GM23338 (cell line): ENCODE measurements at regions not wholly inside any gene's neighbourhood (a gene's known extent, or its start where the extent isn't known, plus 50 kb on each side); places are given as distances from the start of the nearest gene placed in this dataset.
A peak's percentile ranks its signal among the peaks of the same experiment; 100 is the strongest.

Experiments used
- ATAC-seq: fragments of 200-7000 bp; cut with Tn5 transposase; 3 replicates; pipeline ENCODE4 v1.9.1; 2020
- DNase-seq: peaks from one replicate; pipeline ENCODE4 v3.0.0-alpha.2; 2015; ENCODE audit warnings: low spot score
- H2AFZ ChIP-seq: fragments of 200-600 bp; sonication (generic); 2 replicates; pipeline ENCODE4 v1.8.0; 2016; ENCODE audit warnings: antibody characterized with exemption, mild to moderate bottlenecking, moderate library complexity
- H3F3A ChIP-seq: fragments of 200-600 bp; sonication (generic); replicated peaks from 2 replicates; pipeline ENCODE4 v1.8.0; 2017; ENCODE audit warnings: antibody characterized with exemption, mixed run types, low read depth
- H3K27ac ChIP-seq: fragments of 200-600 bp; sonication (generic); 2 replicates; pipeline ENCODE4 v1.6.1; 2016; ENCODE audit warnings: low read depth
- H3K27me3 ChIP-seq: fragments of 200-600 bp; sonication (generic); 2 replicates; pipeline ENCODE4 v1.8.0; 2016; ENCODE audit warnings: mild to moderate bottlenecking, mixed run types, moderate library complexity; ENCODE audit not compliant: insufficient read depth
- H3K36me3 ChIP-seq: fragments of 200-600 bp; sonication (generic); 2 replicates; pipeline ENCODE4 v1.8.0; 2016; ENCODE audit warnings: mild to moderate bottlenecking; ENCODE audit not compliant: insufficient read depth
- H3K4me1 ChIP-seq: fragments of 200-600 bp; sonication (generic); 2 replicates; pipeline ENCODE4 v1.8.0; 2016; ENCODE audit warnings: mild to moderate bottlenecking, moderate library complexity; ENCODE audit not compliant: insufficient read depth
- H3K4me2 ChIP-seq: fragments of 200-600 bp; sonication (generic); 2 replicates; pipeline ENCODE4 v1.7.1; 2017; ENCODE audit warnings: mixed run types
- H3K4me3 ChIP-seq: fragments of 200-600 bp; sonication (generic); 2 replicates; pipeline ENCODE4 v1.6.1; 2016; ENCODE audit warnings: mixed run types
- H3K79me2 ChIP-seq: fragments of 200-600 bp; sonication (generic); replicated peaks from 2 replicates; pipeline ENCODE4 v1.8.0; 2017; ENCODE audit warnings: mild to moderate bottlenecking; ENCODE audit not compliant: insufficient read depth
- H3K9me2 ChIP-seq: fragments of 200-600 bp; sonication (generic); 2 replicates; pipeline ENCODE4 v1.8.0; 2017; ENCODE audit not compliant: insufficient read depth
- H4K20me1 ChIP-seq: fragments of 200-600 bp; sonication (generic); replicated peaks from 2 replicates; pipeline ENCODE4 v1.8.0; 2017; ENCODE audit warnings: mild to moderate bottlenecking; ENCODE audit not compliant: insufficient read depth
- H3K27ac Mint-ChIP-seq: 2 replicates; pipeline ENCODE4 v1.8.0; 2020; ENCODE audit warnings: inconsistent platforms, mild to moderate bottlenecking, moderate library complexity, mixed read lengths
- H3K27me3 Mint-ChIP-seq: 3 replicates; pipeline ENCODE4 v1.8.0; 2022; ENCODE audit warnings: low read depth, mild to moderate bottlenecking, moderate library complexity, mixed read lengths, inconsistent platforms; ENCODE audit not compliant: insufficient read depth, poor library complexity
- H3K36me3 Mint-ChIP-seq: 3 replicates; pipeline ENCODE4 v1.8.0; 2021; ENCODE audit warnings: low read depth, mild to moderate bottlenecking, inconsistent platforms, moderate library complexity, mixed read lengths
- H3K4me1 Mint-ChIP-seq: 3 replicates; pipeline ENCODE4 v1.8.0; 2020; ENCODE audit warnings: mild to moderate bottlenecking, inconsistent platforms, mixed read lengths
- H3K4me3 Mint-ChIP-seq: 3 replicates; pipeline ENCODE4 v1.8.0; 2021; ENCODE audit warnings: moderate library complexity, mild to moderate bottlenecking, inconsistent platforms, mixed read lengths
- H3K9me3 Mint-ChIP-seq: 3 replicates; pipeline ENCODE4 v1.8.0; 2020; ENCODE audit warnings: moderate library complexity, mild to moderate bottlenecking, inconsistent platforms, mixed read lengths
- CREB1 ChIP-seq: fragments of 250-450 bp; sonication (Bioruptor Pico); IDR thresholded peaks from 2 replicates; pipeline ENCODE4 v1.5.0; 2020; ENCODE audit warnings: low read depth, mild to moderate bottlenecking, moderate library complexity
- CTCF ChIP-seq, 2 experiments: fragments of 200-600 bp in 1 of 2; sonication (generic) in 1 of 2; conservative IDR thresholded peaks; 2 replicates each; pipeline versions ENCODE4 v1.5.1 to v1.6.1; 2016 to 2017; ENCODE audit warnings: antibody characterized with exemption in 2 of 2, low read depth in 2 of 2, mild to moderate bottlenecking in 2 of 2, moderate library complexity in 1 of 2
- ETS1 ChIP-seq: IDR thresholded peaks from 2 replicates; pipeline ENCODE4 v1.6.1; 2016; ENCODE audit warnings: antibody characterized with exemption
- EZH2 ChIP-seq: fragments of 200-600 bp; sonication (generic); IDR thresholded peaks from one replicate; pipeline ENCODE4 v1.8.0; 2017; ENCODE audit warnings: antibody characterized with exemption, mild to moderate bottlenecking, low read depth; ENCODE audit not compliant: unreplicated experiment
- EZH2phosphoT487 ChIP-seq: fragments of 200-600 bp; sonication (generic); IDR thresholded peaks from one replicate; pipeline ENCODE4 v1.8.1; 2018; ENCODE audit warnings: antibody characterized with exemption; ENCODE audit not compliant: unreplicated experiment
- JUNB ChIP-seq: IDR thresholded peaks from one replicate; pipeline ENCODE4 v1.6.1; 2016; ENCODE audit warnings: antibody characterized with exemption; ENCODE audit not compliant: unreplicated experiment
- NANOG ChIP-seq: IDR thresholded peaks from 2 replicates; pipeline ENCODE4 v1.6.1; 2016; ENCODE audit warnings: antibody characterized with exemption, borderline replicate concordance
- POLR2AphosphoS5 ChIP-seq: IDR thresholded peaks from 2 replicates; pipeline ENCODE4 v1.6.1; 2016; ENCODE audit warnings: antibody characterized with exemption, low read depth
- REST ChIP-seq: IDR thresholded peaks from one replicate; pipeline ENCODE4 v1.6.1; 2018; ENCODE audit warnings: antibody characterized with exemption; ENCODE audit not compliant: unreplicated experiment
- STAT1 ChIP-seq: IDR thresholded peaks from one replicate; pipeline ENCODE4 v1.6.1; 2016; ENCODE audit warnings: antibody characterized with exemption; ENCODE audit not compliant: unreplicated experiment
- ZNF114 ChIP-seq: fragments of 250-450 bp; sonication (Bioruptor Pico); IDR thresholded peaks from 2 replicates; pipeline ENCODE4 v1.5.0; 2020; ENCODE audit warnings: mild to moderate bottlenecking, moderate library complexity
- ZNF331 ChIP-seq: fragments of 250-450 bp; sonication (Bioruptor Pico); IDR thresholded peaks from 2 replicates; pipeline ENCODE4 v1.5.0; 2020; ENCODE audit warnings: low read depth, mild to moderate bottlenecking, moderate library complexity
- ZNF462 ChIP-seq: fragments of 250-450 bp; sonication (Bioruptor Pico); IDR thresholded peaks from 2 replicates; pipeline ENCODE4 v1.5.0; 2020; ENCODE audit warnings: mild to moderate bottlenecking, moderate library complexity

GRCh38 chr4:112933790-112934189 is 115.7 kb upstream of the ANK2 start:
- H3K4me3 Mint-ChIP-seq = no peak overlapping the region
- Histone ChIP-seq H3K4me1 (no peaks in the 10 kb centered on the region), H3K79me2 (no peaks in the 10 kb centered on the region), H4K20me1 (no peaks in the 10 kb centered on the region), H2AFZ (no peak overlapping the region), H3K4me2 (no peak overlapping the region), H3F3A (no peaks in the 10 kb centered on the region), H3K36me3 (no peaks in the 10 kb centered on the region), H3K9me2 (no peaks in the 10 kb centered on the region), H3K4me3 (no peak overlapping the region), H3K27ac (peak overlapping the region; percentile 11; the same call in 1 of the 2 replicates), H3K27me3 (no peaks in the 10 kb centered on the region)
- H3K27ac Mint-ChIP-seq = peak overlapping the region; percentile 29; the same call in 1 of the 2 replicates
- TF ChIP-seq NANOG (no peak), CREB1 (no peak), STAT1 (no peak), EZH2 (no peak), REST (no peak), CTCF (conservative IDR thresholded peaks at IDR 0.05; ENCODE audit: low read depth in 2 of 2) (no peak), ZNF462 (CRISPR knock-in tag) (no peak), POLR2AphosphoS5 (no peak), ETS1 (no peak), JUNB (no peak), ZNF331 (CRISPR knock-in tag) (no peak), ZNF114 (CRISPR knock-in tag) (no peak), EZH2phosphoT487 (no peak)
- H3K9me3 Mint-ChIP-seq = no peaks in the 10 kb centered on the region
- peaks cover 4% of the 10 kb centered on the region for H3K4me1 Mint-ChIP-seq
- peaks cover 7% of the 10 kb centered on the region; the same call in 2 of the 3 replicates for H3K36me3 Mint-ChIP-seq
- ATAC-seq (no peak), DNase-seq (no peak)
- peaks cover 3% of the 10 kb centered on the region for H3K27me3 Mint-ChIP-seq
